LNCaP clone FGC (cell line): ENCODE measurements at regions not wholly inside any gene's neighbourhood (a gene's known extent, or its start where the extent isn't known, plus 50 kb on each side); places are given as distances from the start of the nearest gene placed in this dataset.

ENCODE experiments used
- DNase-seq: peaks from one replicate; pipeline ENCODE4 v3.0.0-alpha.2; 2011; ENCODE audit warnings: low read depth
- H3K4me3 ChIP-seq: 2 replicates; pipeline ENCODE4 v1.5.1; 2011; ENCODE audit warnings: mild to moderate bottlenecking, low read depth, low read length, control low read depth
- CTCF ChIP-seq: IDR thresholded peaks from 2 replicates; pipeline ENCODE4 v1.5.1; 2012; ENCODE audit warnings: mild to moderate bottlenecking; ENCODE audit not compliant: control insufficient read depth, insufficient read depth; ENCODE audit errors: extremely low read depth

GRCh38 chr4:56286763-56287162 is 100.5 kb downstream of the AASDH start:
- no peak for DNase-seq
- TF ChIP-seq CTCF, result no peak
- H3K4me3 ChIP-seq, result no peak overlapping the region

- DNase-seq, result no peak
- TF ChIP-seq CTCF, result no peak
Observed at GRCh38 chr4:56283375-56283774, 103.9 kb downstream of the AASDH start.

GRCh38 chr4:56282004-56282403 is 105.3 kb downstream of the AASDH start:
- DNase-seq, result no peak
- no peak overlapping the region for H3K4me3 ChIP-seq
- TF ChIP-seq CTCF, result no peak

More at GRCh38 chr4:56283375-56283774, 103.9 kb downstream of the AASDH start:
- no peak overlapping the region for H3K4me3 ChIP-seq

GRCh38 chr4:56276547-56276946 is 110.7 kb downstream of the AASDH start:
- no peak for DNase-seq
- H3K4me3 ChIP-seq, result no peak overlapping the region
- TF ChIP-seq CTCF, result no peak

GRCh38 chr4:56273391-56273790 is 113.9 kb downstream of the AASDH start:
- TF ChIP-seq CTCF, result no peak
- DNase-seq, result no peak
- no peak overlapping the region for H3K4me3 ChIP-seq

- no peak for DNase-seq
- no peak for TF ChIP-seq CTCF
- H3K4me3 ChIP-seq, result no peak overlapping the region
Observed at GRCh38 chr4:56272927-56273326, 114.4 kb downstream of the AASDH start.

- no peak overlapping the region for H3K4me3 ChIP-seq
- no peak for TF ChIP-seq CTCF
- no peak for DNase-seq
Observed at GRCh38 chr4:56272003-56272402, 115.3 kb downstream of the AASDH start.
